H1 (cell line): ENCODE measurements at regions not wholly inside any gene's neighbourhood (a gene's known extent, or its start where the extent isn't known, plus 50 kb on each side); places are given as distances from the start of the nearest gene placed in this dataset.

Experiments
- TF ChIP-seq, protein P1 (sequence below): fragments of 300-600 bp; sonication (generic); IDR thresholded peaks from 2 replicates; pipeline ENCODE4 v1.7.1; 2012; ENCODE audit warnings: low read length, moderate library complexity, mild to moderate bottlenecking, inconsistent platforms; ENCODE audit not compliant: insufficient replicate concordance

DNA sequence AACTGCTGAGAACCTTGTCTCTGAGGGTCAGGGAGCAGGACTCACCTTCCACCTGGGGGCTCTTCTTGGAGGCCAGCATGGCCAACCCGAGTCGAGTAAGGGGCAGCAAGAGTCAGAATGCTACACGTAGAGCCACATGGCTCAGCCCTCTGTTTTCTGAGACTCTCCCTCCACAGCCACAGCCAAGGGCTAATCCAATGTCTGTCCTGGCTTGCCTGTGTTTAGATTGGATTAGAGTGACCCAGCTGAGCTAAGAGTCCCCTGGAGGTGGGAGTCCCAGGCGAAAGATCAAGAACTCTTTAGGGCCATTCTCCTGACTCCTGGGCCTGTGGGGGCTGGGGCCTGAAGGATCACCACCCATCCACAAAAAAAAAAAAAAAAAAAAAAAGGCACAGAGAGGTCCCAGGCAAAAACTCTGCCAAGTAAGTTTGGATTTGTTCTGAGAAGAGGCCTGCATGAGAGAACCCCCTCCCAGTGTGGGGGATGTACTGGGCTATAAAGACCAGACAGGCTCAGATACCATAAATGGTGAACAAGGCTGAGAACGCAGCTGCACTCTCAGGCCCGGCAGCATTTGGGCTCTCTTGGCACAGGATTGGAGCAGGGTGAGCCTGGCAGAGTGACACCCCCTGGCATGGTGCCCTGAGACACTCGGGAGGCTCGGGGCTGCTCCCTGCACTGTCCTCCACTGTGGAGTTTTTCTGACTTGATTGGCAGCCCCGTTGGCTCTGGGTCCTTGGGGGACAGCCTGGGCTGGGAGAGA is 88.0 kb upstream of the OSBPL11 start (continued):
- TF ChIP-seq, protein P1, sequence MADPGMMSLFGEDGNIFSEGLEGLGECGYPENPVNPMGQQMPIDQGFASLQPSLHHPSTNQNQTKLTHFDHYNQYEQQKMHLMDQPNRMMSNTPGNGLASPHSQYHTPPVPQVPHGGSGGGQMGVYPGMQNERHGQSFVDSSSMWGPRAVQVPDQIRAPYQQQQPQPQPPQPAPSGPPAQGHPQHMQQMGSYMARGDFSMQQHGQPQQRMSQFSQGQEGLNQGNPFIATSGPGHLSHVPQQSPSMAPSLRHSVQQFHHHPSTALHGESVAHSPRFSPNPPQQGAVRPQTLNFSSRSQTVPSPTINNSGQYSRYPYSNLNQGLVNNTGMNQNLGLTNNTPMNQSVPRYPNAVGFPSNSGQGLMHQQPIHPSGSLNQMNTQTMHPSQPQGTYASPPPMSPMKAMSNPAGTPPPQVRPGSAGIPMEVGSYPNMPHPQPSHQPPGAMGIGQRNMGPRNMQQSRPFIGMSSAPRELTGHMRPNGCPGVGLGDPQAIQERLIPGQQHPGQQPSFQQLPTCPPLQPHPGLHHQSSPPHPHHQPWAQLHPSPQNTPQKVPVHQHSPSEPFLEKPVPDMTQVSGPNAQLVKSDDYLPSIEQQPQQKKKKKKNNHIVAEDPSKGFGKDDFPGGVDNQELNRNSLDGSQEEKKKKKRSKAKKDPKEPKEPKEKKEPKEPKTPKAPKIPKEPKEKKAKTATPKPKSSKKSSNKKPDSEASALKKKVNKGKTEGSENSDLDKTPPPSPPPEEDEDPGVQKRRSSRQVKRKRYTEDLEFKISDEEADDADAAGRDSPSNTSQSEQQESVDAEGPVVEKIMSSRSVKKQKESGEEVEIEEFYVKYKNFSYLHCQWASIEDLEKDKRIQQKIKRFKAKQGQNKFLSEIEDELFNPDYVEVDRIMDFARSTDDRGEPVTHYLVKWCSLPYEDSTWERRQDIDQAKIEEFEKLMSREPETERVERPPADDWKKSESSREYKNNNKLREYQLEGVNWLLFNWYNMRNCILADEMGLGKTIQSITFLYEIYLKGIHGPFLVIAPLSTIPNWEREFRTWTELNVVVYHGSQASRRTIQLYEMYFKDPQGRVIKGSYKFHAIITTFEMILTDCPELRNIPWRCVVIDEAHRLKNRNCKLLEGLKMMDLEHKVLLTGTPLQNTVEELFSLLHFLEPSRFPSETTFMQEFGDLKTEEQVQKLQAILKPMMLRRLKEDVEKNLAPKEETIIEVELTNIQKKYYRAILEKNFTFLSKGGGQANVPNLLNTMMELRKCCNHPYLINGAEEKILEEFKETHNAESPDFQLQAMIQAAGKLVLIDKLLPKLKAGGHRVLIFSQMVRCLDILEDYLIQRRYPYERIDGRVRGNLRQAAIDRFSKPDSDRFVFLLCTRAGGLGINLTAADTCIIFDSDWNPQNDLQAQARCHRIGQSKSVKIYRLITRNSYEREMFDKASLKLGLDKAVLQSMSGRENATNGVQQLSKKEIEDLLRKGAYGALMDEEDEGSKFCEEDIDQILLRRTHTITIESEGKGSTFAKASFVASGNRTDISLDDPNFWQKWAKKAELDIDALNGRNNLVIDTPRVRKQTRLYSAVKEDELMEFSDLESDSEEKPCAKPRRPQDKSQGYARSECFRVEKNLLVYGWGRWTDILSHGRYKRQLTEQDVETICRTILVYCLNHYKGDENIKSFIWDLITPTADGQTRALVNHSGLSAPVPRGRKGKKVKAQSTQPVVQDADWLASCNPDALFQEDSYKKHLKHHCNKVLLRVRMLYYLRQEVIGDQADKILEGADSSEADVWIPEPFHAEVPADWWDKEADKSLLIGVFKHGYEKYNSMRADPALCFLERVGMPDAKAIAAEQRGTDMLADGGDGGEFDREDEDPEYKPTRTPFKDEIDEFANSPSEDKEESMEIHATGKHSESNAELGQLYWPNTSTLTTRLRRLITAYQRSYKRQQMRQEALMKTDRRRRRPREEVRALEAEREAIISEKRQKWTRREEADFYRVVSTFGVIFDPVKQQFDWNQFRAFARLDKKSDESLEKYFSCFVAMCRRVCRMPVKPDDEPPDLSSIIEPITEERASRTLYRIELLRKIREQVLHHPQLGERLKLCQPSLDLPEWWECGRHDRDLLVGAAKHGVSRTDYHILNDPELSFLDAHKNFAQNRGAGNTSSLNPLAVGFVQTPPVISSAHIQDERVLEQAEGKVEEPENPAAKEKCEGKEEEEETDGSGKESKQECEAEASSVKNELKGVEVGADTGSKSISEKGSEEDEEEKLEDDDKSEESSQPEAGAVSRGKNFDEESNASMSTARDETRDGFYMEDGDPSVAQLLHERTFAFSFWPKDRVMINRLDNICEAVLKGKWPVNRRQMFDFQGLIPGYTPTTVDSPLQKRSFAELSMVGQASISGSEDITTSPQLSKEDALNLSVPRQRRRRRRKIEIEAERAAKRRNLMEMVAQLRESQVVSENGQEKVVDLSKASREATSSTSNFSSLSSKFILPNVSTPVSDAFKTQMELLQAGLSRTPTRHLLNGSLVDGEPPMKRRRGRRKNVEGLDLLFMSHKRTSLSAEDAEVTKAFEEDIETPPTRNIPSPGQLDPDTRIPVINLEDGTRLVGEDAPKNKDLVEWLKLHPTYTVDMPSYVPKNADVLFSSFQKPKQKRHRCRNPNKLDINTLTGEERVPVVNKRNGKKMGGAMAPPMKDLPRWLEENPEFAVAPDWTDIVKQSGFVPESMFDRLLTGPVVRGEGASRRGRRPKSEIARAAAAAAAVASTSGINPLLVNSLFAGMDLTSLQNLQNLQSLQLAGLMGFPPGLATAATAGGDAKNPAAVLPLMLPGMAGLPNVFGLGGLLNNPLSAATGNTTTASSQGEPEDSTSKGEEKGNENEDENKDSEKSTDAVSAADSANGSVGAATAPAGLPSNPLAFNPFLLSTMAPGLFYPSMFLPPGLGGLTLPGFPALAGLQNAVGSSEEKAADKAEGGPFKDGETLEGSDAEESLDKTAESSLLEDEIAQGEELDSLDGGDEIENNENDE, result no peak
- TF ChIP-seq, all 59 proteins: peak for 0
